HL-60 (cell line): ENCODE measurements at regions not wholly inside any gene's neighbourhood (a gene's known extent, or its start where the extent isn't known, plus 50 kb on each side); places are given as distances from the start of the nearest gene placed in this dataset.

ENCODE experiments used
- DNase-seq, 2 experiments: peaks; one replicate each; pipeline ENCODE4 v3.0.0-alpha.2; 2010 to 2020; ENCODE audit warnings: low read depth in 1 of 2, low spot score in 1 of 2
- H3K27ac ChIP-seq: fragments of 250-450 bp; sonication (Bioruptor Pico); replicated peaks from 2 replicates; pipeline ENCODE4 v1.5.1; 2020; ENCODE audit warnings: mild to moderate bottlenecking, moderate library complexity
- H3K27me3 ChIP-seq: fragments of 250-450 bp; sonication (Bioruptor Pico); 2 replicates; pipeline ENCODE4 v1.5.1; 2021; ENCODE audit warnings: mild to moderate bottlenecking, moderate library complexity; ENCODE audit not compliant: insufficient read depth, poor library complexity, severe bottlenecking
- H3K4me3 ChIP-seq: replicated peaks from 2 replicates; pipeline ENCODE4 v1.5.1; 2011; ENCODE audit warnings: mild to moderate bottlenecking, control low read depth, low read length; ENCODE audit not compliant: insufficient read depth
- CTCF ChIP-seq: IDR thresholded peaks from one replicate; pipeline ENCODE4 v1.5.1; 2011; ENCODE audit warnings: low read length, control low read depth, inconsistent platforms; ENCODE audit not compliant: insufficient read depth
- GABPA ChIP-seq: IDR thresholded peaks from 2 replicates; pipeline ENCODE4 v1.6.1; 2012; ENCODE audit warnings: low read depth
- POLR2AphosphoS5 ChIP-seq: IDR thresholded peaks from 2 replicates; pipeline ENCODE4 v1.6.1; 2012; ENCODE audit warnings: low read depth
- REST ChIP-seq: IDR thresholded peaks from 2 replicates; pipeline ENCODE4 v1.6.1; 2012; ENCODE audit warnings: low read depth; ENCODE audit not compliant: insufficient replicate concordance
- SPI1 ChIP-seq: IDR thresholded peaks from 2 replicates; pipeline ENCODE4 v1.6.1; 2012; ENCODE audit warnings: low read depth, mild to moderate bottlenecking, borderline replicate concordance

- Histone ChIP-seq H3K4me3 (no peak overlapping the region), H3K27me3 (no peaks in the 10 kb centered on the region), H3K27ac (no peak overlapping the region)
- DNase-seq, result no peak
- TF ChIP-seq POLR2AphosphoS5 (no peak), GABPA (no peak), CTCF (no peak), REST (no peak), SPI1 (no peak)
Observed at GRCh38 chr13:109954441-109954840, 168.1 kb upstream of the IRS2 start.

- DNase-seq, result no peak
- Histone ChIP-seq H3K4me3 (no peak overlapping the region), H3K27me3 (no peaks in the 10 kb centered on the region), H3K27ac (no peak overlapping the region)
- no peak for TF ChIP-seq POLR2AphosphoS5
- TF ChIP-seq SPI1, result no peak
- no peak for TF ChIP-seq GABPA
- TF ChIP-seq REST, result no peak
- TF ChIP-seq CTCF, result no peak
Observed at GRCh38 chr13:109951491-109951890, 165.1 kb upstream of the IRS2 start.

GRCh38 chr13:109949397-109949796 is 163.0 kb upstream of the IRS2 start:
- no peaks in the 10 kb centered on the region for H3K27me3 ChIP-seq
- no peak overlapping the region for H3K27ac ChIP-seq
- no peak for TF ChIP-seq SPI1
- TF ChIP-seq CTCF, result no peak
- no peak for TF ChIP-seq POLR2AphosphoS5
- TF ChIP-seq REST, result no peak
- no peak for TF ChIP-seq GABPA
- no peak overlapping the region for H3K4me3 ChIP-seq
- no peak for DNase-seq
